SU-DHL-6 (cell line): ENCODE measurements at regions not wholly inside any gene's neighbourhood (a gene's known extent, or its start where the extent isn't known, plus 50 kb on each side); places are given as distances from the start of the nearest gene placed in this dataset.

ENCODE experiments used
- CTCF ChIP-seq: fragments of 200-600 bp; sonication (generic); IDR thresholded peaks from one replicate; pipeline ENCODE4 v1.5.1; 2017; ENCODE audit warnings: antibody characterized with exemption, mild to moderate bottlenecking, low read length, moderate library complexity; ENCODE audit not compliant: insufficient read depth, poor library complexity, severe bottlenecking
- EZH2phosphoT487 ChIP-seq: fragments of 200-600 bp; sonication (generic), shearing (Covaris generic); conservative IDR thresholded peaks from 2 replicates; pipeline ENCODE4 v1.6.1; 2018; ENCODE audit warnings: mild to moderate bottlenecking, antibody characterized with exemption, low read length, moderate library complexity, mixed read lengths

DNA sequence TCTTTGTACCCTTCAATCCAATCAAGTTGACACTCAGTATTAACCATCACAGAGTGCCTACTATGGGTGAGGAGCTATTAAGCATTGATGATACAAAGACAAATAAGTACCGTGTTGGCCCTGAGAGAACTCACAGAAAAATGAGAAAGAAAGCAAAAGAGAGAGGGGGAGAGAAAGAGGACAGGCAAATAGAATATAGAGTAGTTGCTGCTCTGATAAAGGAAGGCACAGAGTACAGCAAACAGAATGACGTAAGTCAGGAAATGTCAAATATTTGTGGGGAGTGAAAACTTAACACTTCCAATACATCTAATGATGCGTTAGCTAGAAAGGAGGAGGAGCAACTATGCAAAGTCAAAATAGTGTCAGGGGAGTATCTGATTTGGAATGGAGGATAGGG lies 320.6 kb upstream of the KCNH8 start:
- TF ChIP-seq CTCF (no peak), EZH2phosphoT487 (no peak)
